ENCODE measurements at regions not wholly inside any gene's neighbourhood (a gene's known extent, or its start where the extent isn't known, plus 50 kb on each side); places are given as distances from the start of the nearest gene placed in this dataset.

DNA sequence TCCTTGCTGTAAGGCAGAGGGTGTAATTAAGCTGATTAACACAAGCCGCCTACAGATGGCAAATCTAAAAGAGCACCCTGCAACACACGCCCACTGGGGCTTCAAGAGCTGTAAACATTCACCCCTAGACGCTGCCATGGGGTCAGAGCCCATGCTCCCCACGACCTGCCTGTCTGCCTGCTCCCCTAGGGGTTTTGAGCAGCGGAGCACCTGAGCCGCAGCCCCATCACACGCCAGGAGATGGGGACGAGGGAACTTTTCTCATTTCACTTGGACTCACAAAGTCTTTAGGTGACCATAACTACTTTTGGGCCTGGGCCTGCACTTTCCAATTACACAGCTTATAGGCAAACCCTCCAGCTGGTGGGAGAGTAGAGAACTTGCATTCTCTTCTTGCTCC lies 99.0 kb upstream of the SOX4 start:
- no CpG with 5 or more reads among the region's 8 CpGs for WGBS, 2 donors (ENCODE audit: extremely low coverage in 2 of 2, insufficient read length in 2 of 2, insufficient replicate concordance in 1 of 2)
- DNase-seq (ENCODE audit: low spot score), result no peak

DNA sequence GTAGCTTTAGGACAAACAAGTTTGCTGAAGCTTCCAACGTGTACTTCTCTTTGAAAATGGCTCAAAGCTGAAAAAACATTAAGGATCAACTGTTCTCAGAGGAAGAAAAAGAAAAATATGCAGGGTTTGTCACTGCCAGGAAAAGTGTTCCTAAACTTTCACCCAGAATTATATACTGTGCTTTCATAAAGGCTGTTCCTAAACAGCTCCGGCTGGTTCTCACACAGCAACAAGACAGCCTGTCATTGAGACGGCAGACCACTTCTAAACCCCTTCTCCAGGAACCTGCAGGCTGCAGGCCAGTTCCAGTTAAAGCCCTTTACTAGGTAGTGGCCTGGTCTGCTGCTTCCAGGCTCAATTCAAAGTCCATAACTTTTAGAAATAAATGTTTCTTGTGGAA lies 97.4 kb upstream of the SOX4 start:
- H3K23ac ChIP-seq (ENCODE audit: low read depth, low read length, poor library complexity), result no peak overlapping the region
- no peak overlapping the region for H3K27ac ChIP-seq (replicated peaks; ENCODE audit: low read length)
- H2BK12ac ChIP-seq (ENCODE audit: low read length), result no peak overlapping the region
- H2BK5ac ChIP-seq (ENCODE audit: low read length), result no peak overlapping the region
- H3K4me2 ChIP-seq (ENCODE audit: insufficient read depth, low read length, poor library complexity, severe bottlenecking), result no peak overlapping the region
- H4K91ac ChIP-seq (ENCODE audit: low read depth, low read length, poor library complexity), result no peak overlapping the region
- H2BK15ac ChIP-seq (ENCODE audit: low read length), result no peak overlapping the region
- H3K4me3 ChIP-seq (ENCODE audit: low read length in 2 of 2), result no peak overlapping the region
- no peak overlapping the region for H3K4ac ChIP-seq (ENCODE audit: low read length)
- no peak overlapping the region for H3K14ac ChIP-seq (ENCODE audit: low read length)
- H3K9ac ChIP-seq (ENCODE audit: low read depth, low read length, poor library complexity), result no peak overlapping the region
- no peaks in the 10 kb centered on the region for H3K36me3 ChIP-seq (replicated peaks in 1 of 2; ENCODE audit: control insufficient read depth in 2 of 2, insufficient read depth in 2 of 2, low read length in 2 of 2)
- no peak overlapping the region for H2AK5ac ChIP-seq (ENCODE audit: low read depth, low read length)
- H2AFZ ChIP-seq (ENCODE audit: low read length), result no peak overlapping the region
- no peak for DNase-seq (ENCODE audit: low spot score)
- H2BK120ac ChIP-seq (ENCODE audit: low read depth, low read length), result no peak overlapping the region
- no peaks in the 10 kb centered on the region for H3K4me1 ChIP-seq (ENCODE audit: control insufficient read depth in 2 of 2, insufficient read depth in 1 of 2, low read depth in 1 of 2, low read length in 2 of 2)
- no CpG with 5 or more reads among the region's 3 CpGs for WGBS, 2 donors (ENCODE audit: extremely low coverage in 2 of 2, insufficient read length in 2 of 2, insufficient replicate concordance in 1 of 2)
- peaks cover 0 to 7% (median 0%) of the 10 kb centered on the region in 3 experiments for H3K27me3 ChIP-seq (ENCODE audit: control insufficient read depth in 3 of 3, insufficient read depth in 3 of 3, low read depth in 1 of 3, low read length in 3 of 3)
- no peaks in the 10 kb centered on the region for H3K9me3 ChIP-seq (replicated peaks in 1 of 2; ENCODE audit: control insufficient read depth in 2 of 2, insufficient read depth in 1 of 2, low read depth in 1 of 2, low read length in 2 of 2)
- H3K18ac ChIP-seq (ENCODE audit: low read length), result no peak overlapping the region
- no peaks in the 10 kb centered on the region for H3K79me1 ChIP-seq (ENCODE audit: low read depth, low read length)
- H4K8ac ChIP-seq (ENCODE audit: low read depth, low read length), result no peak overlapping the region

More for the DNA sequence above, 99.0 kb upstream of the SOX4 start:
- no peak overlapping the region for H2AK5ac ChIP-seq (ENCODE audit: low read depth, low read length)
- H2BK15ac ChIP-seq (ENCODE audit: low read length), result no peak overlapping the region
- H2BK12ac ChIP-seq (ENCODE audit: low read length), result no peak overlapping the region
- H3K27me3 ChIP-seq (ENCODE audit: control insufficient read depth in 3 of 3, insufficient read depth in 3 of 3, low read depth in 1 of 3, low read length in 3 of 3), result no peaks in the 10 kb centered on the region
- H3K4me1 ChIP-seq (ENCODE audit: control insufficient read depth in 2 of 2, insufficient read depth in 1 of 2, low read depth in 1 of 2, low read length in 2 of 2), result no peaks in the 10 kb centered on the region
- no peaks in the 10 kb centered on the region for H3K79me1 ChIP-seq (ENCODE audit: low read depth, low read length)
- no peak overlapping the region for H4K91ac ChIP-seq (ENCODE audit: low read depth, low read length, poor library complexity)
- no peak overlapping the region for H3K27ac ChIP-seq (replicated peaks; ENCODE audit: low read length)
- H3K18ac ChIP-seq (ENCODE audit: low read length), result peak overlapping the region; percentile 32
- no peak overlapping the region for H2BK5ac ChIP-seq (ENCODE audit: low read length)
- no peak overlapping the region for H3K4me3 ChIP-seq (ENCODE audit: low read length in 2 of 2)
- H2BK120ac ChIP-seq (ENCODE audit: low read depth, low read length), result no peak overlapping the region
- no peak overlapping the region for H3K4me2 ChIP-seq (ENCODE audit: insufficient read depth, low read length, poor library complexity, severe bottlenecking)
- H3K9ac ChIP-seq (ENCODE audit: low read depth, low read length, poor library complexity), result no peak overlapping the region
- no peak overlapping the region for H3K4ac ChIP-seq (ENCODE audit: low read length)
- H3K9me3 ChIP-seq (replicated peaks in 1 of 2; ENCODE audit: control insufficient read depth in 2 of 2, insufficient read depth in 1 of 2, low read depth in 1 of 2, low read length in 2 of 2), result no peaks in the 10 kb centered on the region
- H2AFZ ChIP-seq (ENCODE audit: low read length), result no peak overlapping the region
- H3K23ac ChIP-seq (ENCODE audit: low read depth, low read length, poor library complexity), result no peak overlapping the region
- no peaks in the 10 kb centered on the region for H3K36me3 ChIP-seq (replicated peaks in 1 of 2; ENCODE audit: control insufficient read depth in 2 of 2, insufficient read depth in 2 of 2, low read length in 2 of 2)
- no peak overlapping the region for H4K8ac ChIP-seq (ENCODE audit: low read depth, low read length)
- H3K14ac ChIP-seq (ENCODE audit: low read length), result no peak overlapping the region

- Histone ChIP-seq H2BK15ac (ENCODE audit: low read length) (no peak overlapping the region), H3K4me1 (ENCODE audit: control insufficient read depth in 2 of 2, insufficient read depth in 1 of 2, low read depth in 1 of 2, low read length in 2 of 2) (no peaks in the 10 kb centered on the region), H3K27ac (replicated peaks; ENCODE audit: low read length) (no peak overlapping the region)
Measured at GRCh38 chr6:21496706-21497105, 96.8 kb upstream of the SOX4 start.

DNA sequence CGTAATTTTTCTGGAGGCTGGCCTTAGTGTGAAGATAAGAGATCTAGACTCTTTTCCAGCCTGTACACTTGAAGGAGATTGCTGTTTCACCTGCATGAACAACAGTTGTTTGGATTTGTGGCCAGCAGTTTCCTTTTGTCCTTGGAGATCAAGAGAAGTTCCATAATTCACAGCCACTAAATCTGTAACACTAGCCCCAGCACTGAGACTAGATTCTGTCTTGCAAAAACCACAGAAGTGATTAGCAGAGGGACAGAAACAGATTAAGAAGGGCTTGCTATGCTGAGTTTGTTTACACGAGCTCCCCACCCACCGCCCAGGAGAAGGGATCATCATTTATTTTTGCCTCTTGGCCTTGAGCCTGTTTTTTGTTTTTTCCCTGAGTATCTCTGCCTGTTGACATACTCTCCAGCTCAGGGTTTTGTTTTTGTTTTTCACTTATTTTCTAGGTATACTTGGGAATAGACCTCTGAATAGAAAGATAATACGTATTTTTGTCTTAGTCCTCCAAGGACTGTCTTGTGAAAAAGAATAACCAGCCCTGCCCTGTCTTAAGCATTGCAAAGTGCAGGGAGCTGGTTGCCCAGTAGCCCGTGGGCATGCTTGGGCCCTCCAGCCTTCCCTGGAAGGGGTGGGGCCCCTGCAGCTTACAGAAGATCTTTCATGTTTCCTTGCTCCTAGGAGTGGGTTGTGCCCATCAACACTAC lies 93.1 kb upstream of the SOX4 start:
- no peaks in the 10 kb centered on the region for H3K36me3 ChIP-seq (replicated peaks in 1 of 2; ENCODE audit: control insufficient read depth in 2 of 2, insufficient read depth in 2 of 2, low read length in 2 of 2)
- H4K8ac ChIP-seq (ENCODE audit: low read depth, low read length), result no peak overlapping the region
- no peaks in the 10 kb centered on the region for H3K9me3 ChIP-seq (replicated peaks in 1 of 2; ENCODE audit: control insufficient read depth in 2 of 2, insufficient read depth in 1 of 2, low read depth in 1 of 2, low read length in 2 of 2)
- H3K4me3 ChIP-seq (ENCODE audit: low read length in 2 of 2), result no peak overlapping the region
- H3K4ac ChIP-seq (ENCODE audit: low read length), result no peak overlapping the region
- no peak overlapping the region for H3K27ac ChIP-seq (replicated peaks; ENCODE audit: low read length)
- H3K9ac ChIP-seq (ENCODE audit: low read depth, low read length, poor library complexity), result no peak overlapping the region
- no peaks in the 10 kb centered on the region for H3K79me1 ChIP-seq (ENCODE audit: low read depth, low read length)
- H2BK15ac ChIP-seq (ENCODE audit: low read length), result no peak overlapping the region
- H3K18ac ChIP-seq (ENCODE audit: low read length), result no peak overlapping the region
- WGBS, 2 donors (ENCODE audit: extremely low coverage in 2 of 2, insufficient read length in 2 of 2, insufficient replicate concordance in 1 of 2), result no CpG with 5 or more reads among the region's 5 CpGs
- no peak for DNase-seq (ENCODE audit: low spot score)
- no peak overlapping the region for H3K14ac ChIP-seq (ENCODE audit: low read length)
- H2AK5ac ChIP-seq (ENCODE audit: low read depth, low read length), result no peak overlapping the region
- H3K4me1 ChIP-seq (ENCODE audit: control insufficient read depth in 2 of 2, insufficient read depth in 1 of 2, low read depth in 1 of 2, low read length in 2 of 2), result no peaks in the 10 kb centered on the region
- no peak overlapping the region for H2BK12ac ChIP-seq (ENCODE audit: low read length)
- H3K23ac ChIP-seq (ENCODE audit: low read depth, low read length, poor library complexity), result no peak overlapping the region
- H3K4me2 ChIP-seq (ENCODE audit: insufficient read depth, low read length, poor library complexity, severe bottlenecking), result no peak overlapping the region
- no peak overlapping the region for H4K91ac ChIP-seq (ENCODE audit: low read depth, low read length, poor library complexity)
- H2AFZ ChIP-seq (ENCODE audit: low read length), result peak overlapping the region; percentile 24
- H3K27me3 ChIP-seq (ENCODE audit: control insufficient read depth in 3 of 3, insufficient read depth in 3 of 3, low read depth in 1 of 3, low read length in 3 of 3), result peaks cover 0 to 12% (median 0%) of the 10 kb centered on the region in 3 experiments
- no peak overlapping the region for H2BK5ac ChIP-seq (ENCODE audit: low read length)
- no peak overlapping the region for H2BK120ac ChIP-seq (ENCODE audit: low read depth, low read length)

More at GRCh38 chr6:21496706-21497105, 96.8 kb upstream of the SOX4 start:
- Histone ChIP-seq H3K4ac (ENCODE audit: low read length) (no peak overlapping the region), H3K23ac (ENCODE audit: low read depth, low read length, poor library complexity) (no peak overlapping the region), H3K14ac (ENCODE audit: low read length) (no peak overlapping the region), H2BK12ac (ENCODE audit: low read length) (no peak overlapping the region), H3K18ac (ENCODE audit: low read length) (no peak overlapping the region), H4K91ac (ENCODE audit: low read depth, low read length, poor library complexity) (no peak overlapping the region), H4K8ac (ENCODE audit: low read depth, low read length) (no peak overlapping the region), H2AK5ac (ENCODE audit: low read depth, low read length) (no peak overlapping the region), H3K9ac (ENCODE audit: low read depth, low read length, poor library complexity) (no peak overlapping the region), H3K4me2 (ENCODE audit: insufficient read depth, low read length, poor library complexity, severe bottlenecking) (no peak overlapping the region), H3K9me3 (replicated peaks in 1 of 2; ENCODE audit: control insufficient read depth in 2 of 2, insufficient read depth in 1 of 2, low read depth in 1 of 2, low read length in 2 of 2) (no peaks in the 10 kb centered on the region), H3K4me3 (ENCODE audit: low read length in 2 of 2) (no peak overlapping the region), H2BK5ac (ENCODE audit: low read length) (no peak overlapping the region), H2AFZ (ENCODE audit: low read length) (no peak overlapping the region), H3K36me3 (replicated peaks in 1 of 2; ENCODE audit: control insufficient read depth in 2 of 2, insufficient read depth in 2 of 2, low read length in 2 of 2) (no peaks in the 10 kb centered on the region), H3K27me3 (ENCODE audit: control insufficient read depth in 3 of 3, insufficient read depth in 3 of 3, low read depth in 1 of 3, low read length in 3 of 3) (peaks cover 0 to 8% (median 0%) of the 10 kb centered on the region in 3 experiments), H2BK120ac (ENCODE audit: low read depth, low read length) (no peak overlapping the region), H3K79me1 (ENCODE audit: low read depth, low read length) (no peaks in the 10 kb centered on the region)
- WGBS, 2 donors (ENCODE audit: extremely low coverage in 2 of 2, insufficient read length in 2 of 2, insufficient replicate concordance in 1 of 2), result no CpG with 5 or more reads among the region's 2 CpGs
- DNase-seq (ENCODE audit: low spot score), result no peak

Data from neuronal stem cell (in vitro differentiated cells).